ENCODE measurements at regions not wholly inside any gene's neighbourhood (a gene's known extent, or its start where the extent isn't known, plus 50 kb on each side); places are given as distances from the start of the nearest gene placed in this dataset.

DNA sequence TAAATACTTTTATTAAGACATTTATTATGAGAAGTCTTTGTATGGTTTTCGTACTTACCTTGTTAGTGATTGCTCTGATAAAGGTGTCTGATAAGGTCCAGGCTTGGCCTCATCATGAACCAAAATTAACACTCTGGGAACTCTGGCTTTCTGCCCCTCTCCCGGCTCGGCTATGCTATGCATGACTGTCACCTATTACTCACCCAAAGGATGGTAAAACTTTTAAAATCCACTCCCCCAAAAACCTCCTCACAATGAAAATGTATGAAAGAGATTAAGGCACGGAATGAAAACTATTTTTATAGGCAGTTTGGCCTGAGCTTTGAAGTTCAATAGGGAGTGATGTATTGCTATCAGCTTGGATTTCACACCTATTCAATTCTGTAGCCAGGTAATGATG is 217.3 kb upstream of the TBX3 start:
- no peak for TF ChIP-seq EZH2 (IDR thresholded peaks at IDR 0.05; ENCODE audit: low read length, unreplicated experiment)
- TF ChIP-seq CTCF (conservative IDR thresholded peaks at IDR 0.05; ENCODE audit: low read depth, low read length): no peak
